SK-N-SH treated with all-trans-retinoic acid at 6 μM for 48 hours (cell line): ENCODE measurements at regions not wholly inside any gene's neighbourhood (a gene's known extent, or its start where the extent isn't known, plus 50 kb on each side); places are given as distances from the start of the nearest gene placed in this dataset.

ENCODE experiments used
- ATAC-seq: fragments of 200-7000 bp; cut with Tn5 transposase; 3 replicates; pipeline ENCODE4 v1.9.1; 2020; ENCODE audit warnings: mild to moderate bottlenecking, moderate library complexity
- ARNTL ChIP-seq: fragments of 450-650 bp; formaldehyde crosslinking; IDR thresholded peaks from 2 replicates; pipeline ENCODE4 v1.5.0; 2020; ENCODE audit warnings: low read depth, mild to moderate bottlenecking, moderate library complexity, borderline replicate concordance
- BACH2 ChIP-seq: fragments of 250-450 bp; sonication (Bioruptor Pico); IDR thresholded peaks from 2 replicates; pipeline ENCODE4 v1.9.0; 2021; ENCODE audit warnings: mild to moderate bottlenecking, borderline replicate concordance
- CREB5 ChIP-seq: fragments of 250-450 bp; sonication (Bioruptor Pico); IDR thresholded peaks from 2 replicates; pipeline ENCODE4 v1.5.1; 2020; ENCODE audit warnings: low read depth, mild to moderate bottlenecking, moderate library complexity
- CSDC2 ChIP-seq: fragments of 250-450 bp; sonication (Bioruptor Pico); IDR thresholded peaks from 2 replicates; pipeline ENCODE4 v1.5.0; 2020; ENCODE audit warnings: mild to moderate bottlenecking, moderate library complexity
- ESRRG ChIP-seq: fragments of 250-450 bp; sonication (Bioruptor Pico); IDR thresholded peaks from 2 replicates; pipeline ENCODE4 v1.6.1; 2021; ENCODE audit warnings: mild to moderate bottlenecking
- GLIS3 ChIP-seq: fragments of 250-450 bp; sonication (Bioruptor Pico); IDR thresholded peaks from 2 replicates; pipeline ENCODE4 v1.5.0; 2020; ENCODE audit warnings: mild to moderate bottlenecking, moderate library complexity
- ISL1 ChIP-seq: fragments of 250-450 bp; sonication (Bioruptor Pico); IDR thresholded peaks from 2 replicates; pipeline ENCODE4 v2.1.2; 2022; ENCODE audit warnings: mild to moderate bottlenecking, moderate library complexity
- OSR1 ChIP-seq: fragments of 250-450 bp; sonication (Bioruptor Pico); IDR thresholded peaks from 2 replicates; pipeline ENCODE4 v1.8.0; 2022; ENCODE audit warnings: moderate library complexity, mild to moderate bottlenecking, inconsistent platforms
- POU6F1 ChIP-seq: fragments of 250-450 bp; sonication (Bioruptor Pico); IDR thresholded peaks from 2 replicates; pipeline ENCODE4 v1.8.0; 2021; ENCODE audit warnings: low read depth, mild to moderate bottlenecking, moderate library complexity, borderline replicate concordance
- PPARA ChIP-seq: fragments of 250-450 bp; sonication (Bioruptor Pico); IDR thresholded peaks from 2 replicates; pipeline ENCODE4 v1.5.0; 2020; ENCODE audit warnings: mild to moderate bottlenecking, borderline replicate concordance
- RARB ChIP-seq: fragments of 250-450 bp; sonication (Bioruptor Pico); IDR thresholded peaks from 2 replicates; pipeline ENCODE4 v1.8.0; 2021; ENCODE audit warnings: mild to moderate bottlenecking, moderate library complexity
- SNAI2 ChIP-seq: fragments of 250-450 bp; sonication (Bioruptor Pico); IDR thresholded peaks from 2 replicates; pipeline ENCODE4 v1.5.0; 2020; ENCODE audit warnings: mild to moderate bottlenecking, moderate library complexity
- TOX ChIP-seq: fragments of 250-450 bp; sonication (Bioruptor Pico); IDR thresholded peaks from 2 replicates; pipeline ENCODE4 v1.8.0; 2021; ENCODE audit warnings: mild to moderate bottlenecking, moderate library complexity, borderline replicate concordance
- TSHZ2 ChIP-seq: fragments of 250-450 bp; sonication (Bioruptor Pico); IDR thresholded peaks from 2 replicates; pipeline ENCODE4 v1.5.0; 2020; ENCODE audit warnings: mild to moderate bottlenecking, moderate library complexity
- ZC3H10 ChIP-seq: fragments of 250-450 bp; sonication (Bioruptor Pico); IDR thresholded peaks from 2 replicates; pipeline ENCODE4 v1.5.1; 2021; ENCODE audit warnings: mild to moderate bottlenecking, moderate library complexity
- ZFP3 ChIP-seq: fragments of 250-450 bp; sonication (Bioruptor Pico); IDR thresholded peaks from 2 replicates; pipeline ENCODE4 v1.5.0; 2020; ENCODE audit warnings: mild to moderate bottlenecking, moderate library complexity
- ZNF565 ChIP-seq: fragments of 450-650 bp; formaldehyde crosslinking; conservative IDR thresholded peaks from 2 replicates; pipeline ENCODE4 v1.5.0; 2020; ENCODE audit warnings: low read depth, mild to moderate bottlenecking, moderate library complexity
- ZNF70 ChIP-seq: fragments of 450-650 bp; formaldehyde crosslinking; IDR thresholded peaks from 2 replicates; pipeline ENCODE4 v1.5.0; 2020; ENCODE audit warnings: mild to moderate bottlenecking, moderate library complexity
- ZNF8 ChIP-seq: fragments of 450-650 bp; formaldehyde crosslinking; IDR thresholded peaks from 2 replicates; pipeline ENCODE4 v1.5.0; 2020; ENCODE audit warnings: mild to moderate bottlenecking, moderate library complexity
- TF ChIP-seq, protein P1 (sequence below): fragments of 250-450 bp; sonication (Bioruptor Pico); IDR thresholded peaks from 2 replicates; pipeline ENCODE4 v1.5.1; 2021; ENCODE audit warnings: mild to moderate bottlenecking, moderate library complexity
- TF ChIP-seq, protein P2 (sequence below): fragments of 250-450 bp; sonication (Bioruptor Pico); IDR thresholded peaks from 2 replicates; pipeline ENCODE4 v1.8.0; 2020; ENCODE audit warnings: mild to moderate bottlenecking, moderate library complexity, borderline replicate concordance

DNA sequence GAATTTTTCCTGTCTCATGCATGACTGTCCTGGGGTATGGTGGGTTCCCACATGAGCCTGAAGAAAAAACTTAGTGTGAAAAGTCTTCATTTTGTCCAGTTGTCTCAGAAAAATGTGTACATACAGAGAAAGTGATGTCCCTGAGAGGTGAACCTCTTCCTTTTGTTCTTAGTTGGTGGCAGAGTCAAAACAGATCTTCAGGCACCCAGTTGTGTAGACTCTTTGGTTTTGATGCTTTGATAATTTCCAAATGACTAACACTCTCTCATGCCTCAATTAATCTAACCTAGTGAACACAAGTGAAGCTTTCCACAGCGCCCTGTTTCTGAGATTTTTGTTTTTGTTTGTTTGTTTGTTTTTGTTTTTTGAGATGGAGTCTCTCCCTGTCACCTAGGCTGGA is 273.5 kb downstream of the PIK3C3 start (continued):
- no peak for TF ChIP-seq ARNTL (CRISPR knock-in tag)
- no peak for TF ChIP-seq CREB5 (CRISPR knock-in tag)
- TF ChIP-seq RARB (CRISPR knock-in tag), result no peak
- no peak for TF ChIP-seq ISL1 (CRISPR knock-in tag)
- TF ChIP-seq, protein P1, sequence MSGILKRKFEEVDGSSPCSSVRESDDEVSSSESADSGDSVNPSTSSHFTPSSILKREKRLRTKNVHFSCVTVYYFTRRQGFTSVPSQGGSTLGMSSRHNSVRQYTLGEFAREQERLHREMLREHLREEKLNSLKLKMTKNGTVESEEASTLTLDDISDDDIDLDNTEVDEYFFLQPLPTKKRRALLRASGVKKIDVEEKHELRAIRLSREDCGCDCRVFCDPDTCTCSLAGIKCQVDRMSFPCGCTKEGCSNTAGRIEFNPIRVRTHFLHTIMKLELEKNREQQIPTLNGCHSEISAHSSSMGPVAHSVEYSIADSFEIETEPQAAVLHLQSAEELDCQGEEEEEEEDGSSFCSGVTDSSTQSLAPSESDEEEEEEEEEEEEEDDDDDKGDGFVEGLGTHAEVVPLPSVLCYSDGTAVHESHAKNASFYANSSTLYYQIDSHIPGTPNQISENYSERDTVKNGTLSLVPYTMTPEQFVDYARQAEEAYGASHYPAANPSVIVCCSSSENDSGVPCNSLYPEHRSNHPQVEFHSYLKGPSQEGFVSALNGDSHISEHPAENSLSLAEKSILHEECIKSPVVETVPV (CRISPR knock-in tag), result no peak
- no peak for TF ChIP-seq ZFP3 (CRISPR knock-in tag)
- no peak for TF ChIP-seq ZNF70 (CRISPR knock-in tag)
- no peak for TF ChIP-seq OSR1 (CRISPR knock-in tag)

GRCh38 chr18:42229211-42230210 is 274.5 kb downstream of the PIK3C3 start:
- no peak for TF ChIP-seq ZC3H10 (CRISPR knock-in tag)
- no peak for TF ChIP-seq CSDC2 (CRISPR knock-in tag)
- no peak for TF ChIP-seq ZNF8 (CRISPR knock-in tag)
- TF ChIP-seq ZFP3 (CRISPR knock-in tag), result no peak
- TF ChIP-seq TSHZ2, result no peak
- no peak for TF ChIP-seq OSR1 (CRISPR knock-in tag)
- no peak for TF ChIP-seq ESRRG (CRISPR knock-in tag)
- TF ChIP-seq BACH2, result no peak
- no peak for TF ChIP-seq CREB5 (CRISPR knock-in tag)
- TF ChIP-seq SNAI2 (CRISPR knock-in tag), result no peak
- no peak for TF ChIP-seq TOX (CRISPR knock-in tag)
- no peak for TF ChIP-seq RARB (CRISPR knock-in tag)
- ATAC-seq, result no peak

GRCh38 chr18:42230636-42231035 is 275.6 kb downstream of the PIK3C3 start:
- no peak for ATAC-seq
- TF ChIP-seq SNAI2 (CRISPR knock-in tag) (no peak), ZNF70 (CRISPR knock-in tag) (no peak), TOX (CRISPR knock-in tag) (no peak), ESRRG (CRISPR knock-in tag) (no peak), BACH2 (no peak), ARNTL (CRISPR knock-in tag) (no peak), POU6F1 (CRISPR knock-in tag) (no peak), ZFP3 (CRISPR knock-in tag) (no peak), ZC3H10 (CRISPR knock-in tag) (no peak), CSDC2 (CRISPR knock-in tag) (no peak), CREB5 (CRISPR knock-in tag) (no peak), RARB (CRISPR knock-in tag) (no peak), GLIS3 (CRISPR knock-in tag) (no peak), PPARA (CRISPR knock-in tag) (no peak), ZNF8 (CRISPR knock-in tag) (no peak), ZNF565 (CRISPR knock-in tag) (no peak)
- TF ChIP-seq, protein P1 (CRISPR knock-in tag), result no peak
- TF ChIP-seq, protein P2, sequence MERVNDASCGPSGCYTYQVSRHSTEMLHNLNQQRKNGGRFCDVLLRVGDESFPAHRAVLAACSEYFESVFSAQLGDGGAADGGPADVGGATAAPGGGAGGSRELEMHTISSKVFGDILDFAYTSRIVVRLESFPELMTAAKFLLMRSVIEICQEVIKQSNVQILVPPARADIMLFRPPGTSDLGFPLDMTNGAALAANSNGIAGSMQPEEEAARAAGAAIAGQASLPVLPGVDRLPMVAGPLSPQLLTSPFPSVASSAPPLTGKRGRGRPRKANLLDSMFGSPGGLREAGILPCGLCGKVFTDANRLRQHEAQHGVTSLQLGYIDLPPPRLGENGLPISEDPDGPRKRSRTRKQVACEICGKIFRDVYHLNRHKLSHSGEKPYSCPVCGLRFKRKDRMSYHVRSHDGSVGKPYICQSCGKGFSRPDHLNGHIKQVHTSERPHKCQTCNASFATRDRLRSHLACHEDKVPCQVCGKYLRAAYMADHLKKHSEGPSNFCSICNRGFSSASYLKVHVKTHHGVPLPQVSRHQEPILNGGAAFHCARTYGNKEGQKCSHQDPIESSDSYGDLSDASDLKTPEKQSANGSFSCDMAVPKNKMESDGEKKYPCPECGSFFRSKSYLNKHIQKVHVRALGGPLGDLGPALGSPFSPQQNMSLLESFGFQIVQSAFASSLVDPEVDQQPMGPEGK (CRISPR knock-in tag), result no peak
